GM23338 (cell line): ENCODE measurements at regions not wholly inside any gene's neighbourhood (a gene's known extent, or its start where the extent isn't known, plus 50 kb on each side); places are given as distances from the start of the nearest gene placed in this dataset.

ENCODE experiments used
- EZH2 ChIP-seq: fragments of 200-600 bp; sonication (generic); IDR thresholded peaks from one replicate; pipeline ENCODE4 v1.8.0; 2017; ENCODE audit warnings: antibody characterized with exemption, mild to moderate bottlenecking, low read depth; ENCODE audit not compliant: unreplicated experiment
- TF ChIP-seq, protein P1 (sequence below), 2 experiments: fragments of 200-600 bp in 1 of 2; sonication (generic) in 1 of 2; conservative IDR thresholded peaks; 2 replicates each; pipeline versions ENCODE4 v1.5.1 to v1.6.1; 2016 to 2017; ENCODE audit warnings: antibody characterized with exemption in 2 of 2, low read depth in 2 of 2, mild to moderate bottlenecking in 2 of 2, moderate library complexity in 1 of 2
- TF ChIP-seq, protein P2 (sequence below): IDR thresholded peaks from one replicate; pipeline ENCODE4 v1.6.1; 2018; ENCODE audit warnings: antibody characterized with exemption; ENCODE audit not compliant: unreplicated experiment

DNA sequence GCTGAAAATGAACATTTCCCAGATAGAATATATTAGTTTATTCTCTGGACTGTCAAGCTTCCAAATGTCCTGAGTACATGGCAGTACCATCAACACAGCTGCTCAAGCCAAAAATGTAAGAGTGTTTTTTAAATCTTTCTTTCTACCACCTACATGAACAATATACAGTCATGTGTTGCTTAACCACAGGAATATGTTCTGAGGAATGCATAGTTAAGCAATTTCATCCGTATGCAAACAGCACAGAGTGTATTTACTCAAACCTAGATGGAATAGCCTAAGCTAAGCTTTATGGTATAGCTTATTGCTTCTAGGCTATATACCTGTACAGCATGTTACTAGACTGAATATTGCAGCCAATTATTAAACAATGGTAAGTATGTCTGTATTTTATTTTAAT is 561.9 kb upstream of the ADGRL4 start:
- TF ChIP-seq, protein P1, sequence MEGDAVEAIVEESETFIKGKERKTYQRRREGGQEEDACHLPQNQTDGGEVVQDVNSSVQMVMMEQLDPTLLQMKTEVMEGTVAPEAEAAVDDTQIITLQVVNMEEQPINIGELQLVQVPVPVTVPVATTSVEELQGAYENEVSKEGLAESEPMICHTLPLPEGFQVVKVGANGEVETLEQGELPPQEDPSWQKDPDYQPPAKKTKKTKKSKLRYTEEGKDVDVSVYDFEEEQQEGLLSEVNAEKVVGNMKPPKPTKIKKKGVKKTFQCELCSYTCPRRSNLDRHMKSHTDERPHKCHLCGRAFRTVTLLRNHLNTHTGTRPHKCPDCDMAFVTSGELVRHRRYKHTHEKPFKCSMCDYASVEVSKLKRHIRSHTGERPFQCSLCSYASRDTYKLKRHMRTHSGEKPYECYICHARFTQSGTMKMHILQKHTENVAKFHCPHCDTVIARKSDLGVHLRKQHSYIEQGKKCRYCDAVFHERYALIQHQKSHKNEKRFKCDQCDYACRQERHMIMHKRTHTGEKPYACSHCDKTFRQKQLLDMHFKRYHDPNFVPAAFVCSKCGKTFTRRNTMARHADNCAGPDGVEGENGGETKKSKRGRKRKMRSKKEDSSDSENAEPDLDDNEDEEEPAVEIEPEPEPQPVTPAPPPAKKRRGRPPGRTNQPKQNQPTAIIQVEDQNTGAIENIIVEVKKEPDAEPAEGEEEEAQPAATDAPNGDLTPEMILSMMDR (conservative IDR thresholded peaks at IDR 0.05; ENCODE audit: low read depth in 2 of 2): no peak
- TF ChIP-seq, protein P2, sequence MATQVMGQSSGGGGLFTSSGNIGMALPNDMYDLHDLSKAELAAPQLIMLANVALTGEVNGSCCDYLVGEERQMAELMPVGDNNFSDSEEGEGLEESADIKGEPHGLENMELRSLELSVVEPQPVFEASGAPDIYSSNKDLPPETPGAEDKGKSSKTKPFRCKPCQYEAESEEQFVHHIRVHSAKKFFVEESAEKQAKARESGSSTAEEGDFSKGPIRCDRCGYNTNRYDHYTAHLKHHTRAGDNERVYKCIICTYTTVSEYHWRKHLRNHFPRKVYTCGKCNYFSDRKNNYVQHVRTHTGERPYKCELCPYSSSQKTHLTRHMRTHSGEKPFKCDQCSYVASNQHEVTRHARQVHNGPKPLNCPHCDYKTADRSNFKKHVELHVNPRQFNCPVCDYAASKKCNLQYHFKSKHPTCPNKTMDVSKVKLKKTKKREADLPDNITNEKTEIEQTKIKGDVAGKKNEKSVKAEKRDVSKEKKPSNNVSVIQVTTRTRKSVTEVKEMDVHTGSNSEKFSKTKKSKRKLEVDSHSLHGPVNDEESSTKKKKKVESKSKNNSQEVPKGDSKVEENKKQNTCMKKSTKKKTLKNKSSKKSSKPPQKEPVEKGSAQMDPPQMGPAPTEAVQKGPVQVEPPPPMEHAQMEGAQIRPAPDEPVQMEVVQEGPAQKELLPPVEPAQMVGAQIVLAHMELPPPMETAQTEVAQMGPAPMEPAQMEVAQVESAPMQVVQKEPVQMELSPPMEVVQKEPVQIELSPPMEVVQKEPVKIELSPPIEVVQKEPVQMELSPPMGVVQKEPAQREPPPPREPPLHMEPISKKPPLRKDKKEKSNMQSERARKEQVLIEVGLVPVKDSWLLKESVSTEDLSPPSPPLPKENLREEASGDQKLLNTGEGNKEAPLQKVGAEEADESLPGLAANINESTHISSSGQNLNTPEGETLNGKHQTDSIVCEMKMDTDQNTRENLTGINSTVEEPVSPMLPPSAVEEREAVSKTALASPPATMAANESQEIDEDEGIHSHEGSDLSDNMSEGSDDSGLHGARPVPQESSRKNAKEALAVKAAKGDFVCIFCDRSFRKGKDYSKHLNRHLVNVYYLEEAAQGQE: no peak
- no peak for TF ChIP-seq EZH2
